ENCODE measurements at regions not wholly inside any gene's neighbourhood (a gene's known extent, or its start where the extent isn't known, plus 50 kb on each side); places are given as distances from the start of the nearest gene placed in this dataset.

DNA sequence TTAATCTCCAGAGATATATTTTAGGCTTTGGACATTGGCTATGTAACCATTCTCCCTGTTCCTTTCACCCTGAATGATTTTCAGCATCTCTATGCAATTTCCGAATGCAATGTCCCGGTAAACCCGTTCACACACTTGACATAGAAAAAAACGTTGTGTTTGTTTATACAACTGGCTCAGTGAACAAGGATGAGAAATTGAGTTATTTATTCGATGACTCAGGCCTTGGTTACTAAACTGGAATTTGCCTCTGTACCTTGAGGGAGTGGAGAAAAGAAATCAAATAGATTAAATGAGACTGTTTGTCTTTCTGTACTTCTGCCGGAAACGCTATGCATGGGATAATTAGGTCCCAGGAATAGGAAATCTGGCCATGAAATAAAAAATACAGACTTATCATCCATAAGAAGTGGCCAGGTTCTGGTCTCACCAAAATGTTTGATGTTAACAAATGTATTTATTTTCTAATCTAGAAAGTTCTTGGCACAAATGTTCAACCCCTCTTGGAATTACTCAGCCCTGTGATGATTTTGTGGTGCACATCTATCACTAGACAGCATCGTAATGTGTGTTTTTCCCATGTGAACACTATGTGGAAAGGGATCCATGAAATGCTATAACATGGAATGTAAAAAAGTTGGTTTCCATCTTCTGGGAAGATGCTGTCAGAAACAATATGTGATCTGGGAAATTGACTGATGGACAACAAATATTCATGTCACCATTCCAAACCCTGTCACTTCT, 253.9 kb downstream of the DUSP10 start:
- Histone ChIP-seq H3K9me3 (ENCODE audit: insufficient read depth, low read depth, low read length) (no peaks in the 10 kb centered on the region), H3K4me2 (ENCODE audit: low read length) (peak overlapping the region; percentile 54), H3K4me3 (ENCODE audit: insufficient read depth, low read depth, low read length) (no peak overlapping the region), H4K20me1 (ENCODE audit: insufficient read depth, low read length) (no peaks in the 10 kb centered on the region), H3K4me1 (ENCODE audit: insufficient read depth, low read length) (peaks cover 8% of the 10 kb centered on the region), H3K9ac (ENCODE audit: low read length) (peak overlapping the region; percentile 12), H3K36me3 (ENCODE audit: insufficient read depth, low read length) (no peaks in the 10 kb centered on the region), H3K27me3 (ENCODE audit: insufficient read depth, low read length) (no peaks in the 10 kb centered on the region), H3K79me2 (ENCODE audit: insufficient read depth, low read length) (no peaks in the 10 kb centered on the region), H2AFZ (ENCODE audit: low read depth, low read length) (no peak overlapping the region), H3K27ac (ENCODE audit: low read depth, low read length) (peak overlapping the region; percentile 49)
- DNase-seq (ENCODE audit: low read depth) (peak; percentile 89), FAIRE-seq (peak; percentile 84)
- TF ChIP-seq CTCF (IDR thresholded peaks at IDR 0.05; ENCODE audit: insufficient read depth, low read depth, low read length) (no peak), EZH2 (IDR thresholded peaks at IDR 0.05; ENCODE audit: insufficient read depth, low read length) (no peak)
- H3K36me3 Mint-ChIP-seq (ENCODE audit: low read depth, unreplicated experiment): no peaks in the 10 kb centered on the region
- peaks cover 4% of the 10 kb centered on the region for H3K4me1 Mint-ChIP-seq (ENCODE audit: low read depth, unreplicated experiment)
- H3K4me3 Mint-ChIP-seq (ENCODE audit: unreplicated experiment): no peak overlapping the region
- no peaks in the 10 kb centered on the region for H3K27me3 Mint-ChIP-seq (ENCODE audit: low read depth, unreplicated experiment)
- no peaks in the 10 kb centered on the region for H3K9me3 Mint-ChIP-seq (ENCODE audit: unreplicated experiment)
- H3K27ac Mint-ChIP-seq (ENCODE audit: unreplicated experiment): no peak overlapping the region

DNA sequence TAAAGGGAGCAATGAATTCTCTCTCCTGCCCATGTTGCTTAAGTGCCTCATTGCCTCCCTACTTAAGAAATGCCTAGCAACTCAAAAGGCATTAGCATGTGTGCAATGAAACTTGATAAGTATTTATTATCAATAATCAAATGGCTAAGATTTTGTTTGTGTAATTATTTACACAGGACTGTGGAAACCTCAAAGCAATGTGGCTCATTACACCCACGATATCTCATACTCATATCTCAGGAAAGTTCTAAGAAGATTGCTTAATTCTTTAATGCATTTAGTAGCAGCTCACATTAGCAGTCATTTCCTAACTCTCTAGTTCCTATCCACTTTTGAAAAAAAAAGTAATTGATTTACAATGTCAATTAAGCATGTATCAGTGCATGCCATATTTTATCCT, 253.3 kb downstream of the DUSP10 start:
- H3K4me1 Mint-ChIP-seq (ENCODE audit: low read depth, unreplicated experiment): no peaks in the 10 kb centered on the region
- Histone ChIP-seq H3K4me2 (ENCODE audit: low read length) (peak overlapping the region; percentile 54), H3K79me2 (ENCODE audit: insufficient read depth, low read length) (no peaks in the 10 kb centered on the region), H3K4me1 (ENCODE audit: insufficient read depth, low read length) (peaks cover 8% of the 10 kb centered on the region), H3K36me3 (ENCODE audit: insufficient read depth, low read length) (no peaks in the 10 kb centered on the region), H3K9me3 (ENCODE audit: insufficient read depth, low read depth, low read length) (no peaks in the 10 kb centered on the region), H3K4me3 (ENCODE audit: insufficient read depth, low read depth, low read length) (no peak overlapping the region), H3K9ac (ENCODE audit: low read length) (no peak overlapping the region), H3K27me3 (ENCODE audit: insufficient read depth, low read length) (no peaks in the 10 kb centered on the region), H2AFZ (ENCODE audit: low read depth, low read length) (no peak overlapping the region), H3K27ac (ENCODE audit: low read depth, low read length) (peak overlapping the region; percentile 49), H4K20me1 (ENCODE audit: insufficient read depth, low read length) (no peaks in the 10 kb centered on the region)
- no peak overlapping the region for H3K4me3 Mint-ChIP-seq (ENCODE audit: unreplicated experiment)
- DNase-seq (ENCODE audit: low read depth) (no peak), FAIRE-seq (no peak)
- no peak overlapping the region for H3K27ac Mint-ChIP-seq (ENCODE audit: unreplicated experiment)
- H3K27me3 Mint-ChIP-seq (ENCODE audit: low read depth, unreplicated experiment): no peaks in the 10 kb centered on the region
- TF ChIP-seq EZH2 (IDR thresholded peaks at IDR 0.05; ENCODE audit: insufficient read depth, low read length) (no peak), CTCF (IDR thresholded peaks at IDR 0.05; ENCODE audit: insufficient read depth, low read depth, low read length) (no peak)
- no peaks in the 10 kb centered on the region for H3K9me3 Mint-ChIP-seq (ENCODE audit: unreplicated experiment)
- H3K36me3 Mint-ChIP-seq (ENCODE audit: low read depth, unreplicated experiment): no peaks in the 10 kb centered on the region

DNA sequence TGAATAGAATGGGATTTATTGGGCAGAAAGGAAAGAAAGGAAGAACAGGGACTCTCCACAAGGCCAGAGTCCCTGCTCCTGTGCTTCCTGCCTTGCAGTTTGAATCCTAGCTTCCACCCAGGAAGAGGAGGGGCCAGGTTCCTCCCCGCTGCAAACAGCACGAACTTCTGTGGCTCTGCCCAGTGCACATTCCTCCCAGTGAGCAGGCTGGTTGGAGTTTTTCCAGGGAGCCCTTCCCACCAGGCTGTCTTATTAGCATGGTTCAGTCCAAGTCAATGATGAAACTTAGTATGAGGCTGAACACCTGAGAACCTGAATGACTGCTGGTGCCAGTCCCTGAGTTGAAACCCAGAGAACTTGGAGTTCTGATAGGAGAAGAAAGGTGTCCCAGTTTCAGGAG, 247.2 kb downstream of the DUSP10 start:
- no peaks in the 10 kb centered on the region for H4K20me1 ChIP-seq (ENCODE audit: insufficient read depth, low read length)
- TF ChIP-seq EZH2 (IDR thresholded peaks at IDR 0.05; ENCODE audit: insufficient read depth, low read length): no peak
- TF ChIP-seq CTCF (IDR thresholded peaks at IDR 0.05; ENCODE audit: insufficient read depth, low read depth, low read length): no peak
- no peak overlapping the region for H3K9ac ChIP-seq (ENCODE audit: low read length)
- Mint-ChIP-seq H3K27me3 (ENCODE audit: low read depth, unreplicated experiment) (no peaks in the 10 kb centered on the region), H3K4me1 (ENCODE audit: low read depth, unreplicated experiment) (no peaks in the 10 kb centered on the region), H3K27ac (ENCODE audit: unreplicated experiment) (no peak overlapping the region), H3K4me3 (ENCODE audit: unreplicated experiment) (no peak overlapping the region), H3K9me3 (ENCODE audit: unreplicated experiment) (no peaks in the 10 kb centered on the region), H3K36me3 (ENCODE audit: low read depth, unreplicated experiment) (no peaks in the 10 kb centered on the region)
- H2AFZ ChIP-seq (ENCODE audit: low read depth, low read length): peak overlapping the region; percentile 21
- H3K4me1 ChIP-seq (ENCODE audit: insufficient read depth, low read length): no peaks in the 10 kb centered on the region
- peak; percentile 22 for DNase-seq (ENCODE audit: low read depth)
- H3K9me3 ChIP-seq (ENCODE audit: insufficient read depth, low read depth, low read length): no peaks in the 10 kb centered on the region
- no peaks in the 10 kb centered on the region for H3K36me3 ChIP-seq (ENCODE audit: insufficient read depth, low read length)
- no peak for FAIRE-seq
- H3K4me3 ChIP-seq (ENCODE audit: insufficient read depth, low read depth, low read length): no peak overlapping the region
- no peak overlapping the region for H3K27ac ChIP-seq (ENCODE audit: low read depth, low read length)
- no peaks in the 10 kb centered on the region for H3K27me3 ChIP-seq (ENCODE audit: insufficient read depth, low read length)
- H3K79me2 ChIP-seq (ENCODE audit: insufficient read depth, low read length): no peaks in the 10 kb centered on the region
- H3K4me2 ChIP-seq (ENCODE audit: low read length): no peak overlapping the region

Measured in astrocyte (in vitro differentiated cells and primary cell).